MM.1S (cell line): ENCODE measurements at regions not wholly inside any gene's neighbourhood (a gene's known extent, or its start where the extent isn't known, plus 50 kb on each side); places are given as distances from the start of the nearest gene placed in this dataset.

ENCODE experiments used
- EZH2 ChIP-seq: fragments of 300-600 bp; sonication (generic); optimal IDR thresholded peaks from 2 replicates; pipeline ENCODE3; 2017; ENCODE audit warnings: low read depth, mild to moderate bottlenecking, antibody characterized with exemption, low read length, mixed read lengths
- TF ChIP-seq, protein P1 (sequence below): fragments of 300-600 bp; sonication (generic); IDR thresholded peaks from 2 replicates; pipeline ENCODE4 v1.5.1; 2016; ENCODE audit warnings: antibody characterized with exemption, low read length, mixed read lengths

DNA sequence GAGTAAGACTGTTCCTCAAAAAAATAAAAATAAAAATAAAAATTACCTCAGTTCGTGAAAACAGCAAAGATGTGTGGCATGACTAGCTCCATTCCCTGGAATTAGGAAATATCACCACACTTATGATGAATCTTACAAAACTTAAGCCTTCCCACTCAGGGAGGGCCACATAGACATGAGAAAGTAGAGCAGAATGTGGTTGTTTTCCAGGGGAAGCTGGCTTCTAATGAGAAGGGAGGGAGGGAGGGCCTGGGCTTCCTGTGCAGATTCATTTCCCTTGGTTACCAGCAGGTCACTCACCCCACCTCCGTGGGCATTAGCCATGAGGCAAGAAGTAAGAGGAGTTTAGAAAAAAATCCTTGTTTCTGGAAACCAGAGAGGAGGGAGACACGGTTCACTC lies 95.9 kb upstream of the RMDN2 start:
- TF ChIP-seq, protein P1, sequence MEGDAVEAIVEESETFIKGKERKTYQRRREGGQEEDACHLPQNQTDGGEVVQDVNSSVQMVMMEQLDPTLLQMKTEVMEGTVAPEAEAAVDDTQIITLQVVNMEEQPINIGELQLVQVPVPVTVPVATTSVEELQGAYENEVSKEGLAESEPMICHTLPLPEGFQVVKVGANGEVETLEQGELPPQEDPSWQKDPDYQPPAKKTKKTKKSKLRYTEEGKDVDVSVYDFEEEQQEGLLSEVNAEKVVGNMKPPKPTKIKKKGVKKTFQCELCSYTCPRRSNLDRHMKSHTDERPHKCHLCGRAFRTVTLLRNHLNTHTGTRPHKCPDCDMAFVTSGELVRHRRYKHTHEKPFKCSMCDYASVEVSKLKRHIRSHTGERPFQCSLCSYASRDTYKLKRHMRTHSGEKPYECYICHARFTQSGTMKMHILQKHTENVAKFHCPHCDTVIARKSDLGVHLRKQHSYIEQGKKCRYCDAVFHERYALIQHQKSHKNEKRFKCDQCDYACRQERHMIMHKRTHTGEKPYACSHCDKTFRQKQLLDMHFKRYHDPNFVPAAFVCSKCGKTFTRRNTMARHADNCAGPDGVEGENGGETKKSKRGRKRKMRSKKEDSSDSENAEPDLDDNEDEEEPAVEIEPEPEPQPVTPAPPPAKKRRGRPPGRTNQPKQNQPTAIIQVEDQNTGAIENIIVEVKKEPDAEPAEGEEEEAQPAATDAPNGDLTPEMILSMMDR = no peak
- TF ChIP-seq EZH2 = no peak
